ENCODE measurements at regions not wholly inside any gene's neighbourhood (a gene's known extent, or its start where the extent isn't known, plus 50 kb on each side); places are given as distances from the start of the nearest gene placed in this dataset.

- no peak overlapping the region for H3K4me3 ChIP-seq (ENCODE audit: low read depth, low read length)
- H3K27ac ChIP-seq (ENCODE audit: extremely low read depth, low read depth, low read length) = no peak overlapping the region
- H3K4me1 ChIP-seq (ENCODE audit: control insufficient read depth, insufficient read depth, low read length) = no peaks in the 10 kb centered on the region
- CTCF ChIA-PET = no interaction called here
- POLR2A ChIA-PET = no interaction called here
- TF ChIP-seq ZNF121 (tag by site-specific recombination; IDR thresholded peaks at IDR 0.05) (no peak), ZNF10 (tag by site-specific recombination; IDR thresholded peaks at IDR 0.05) (no peak), REPIN1 (tag by site-specific recombination; IDR thresholded peaks at IDR 0.05; ENCODE audit: low read depth) (no peak), ZNF548 (tag by site-specific recombination; IDR thresholded peaks at IDR 0.05) (no peak), ZNF335 (tag by site-specific recombination; conservative IDR thresholded peaks at IDR 0.05) (no peak), ZNF707 (tag by site-specific recombination; IDR thresholded peaks at IDR 0.05) (no peak), KLF16 (tag by site-specific recombination; IDR thresholded peaks at IDR 0.05) (no peak), ZNF280D (tag by site-specific recombination; IDR thresholded peaks at IDR 0.05) (no peak), ZNF558 (tag by site-specific recombination; IDR thresholded peaks at IDR 0.05) (no peak), EGR2 (tag by site-specific recombination; IDR thresholded peaks at IDR 0.05; ENCODE audit: low read depth) (no peak), ZNF433 (tag by site-specific recombination; IDR thresholded peaks at IDR 0.05; ENCODE audit: low read depth) (no peak), ZEB2 (tag by site-specific recombination; IDR thresholded peaks at IDR 0.05) (no peak), PRDM10 (tag by site-specific recombination; IDR thresholded peaks at IDR 0.05) (no peak), ZNF501 (tag by site-specific recombination; IDR thresholded peaks at IDR 0.05) (no peak), FEZF1 (tag by site-specific recombination; IDR thresholded peaks at IDR 0.05) (no peak), ZNF266 (tag by site-specific recombination; IDR thresholded peaks at IDR 0.05; ENCODE audit: low read depth) (no peak), ZNF580 (tag by site-specific recombination; IDR thresholded peaks at IDR 0.05) (no peak)
- no peaks in the 10 kb centered on the region for H3K36me3 ChIP-seq (ENCODE audit: control insufficient read depth in 2 of 2, insufficient read depth in 1 of 2, low read length in 2 of 2)
- H3K9me3 ChIP-seq (ENCODE audit: control insufficient read depth, insufficient read depth, low read depth, low read length) = no peaks in the 10 kb centered on the region
These were observed 975.2 kb upstream of the AUTS2 start for GRCh38 chr7:68623030-68623429.

- Histone ChIP-seq H3K4me1 (ENCODE audit: control insufficient read depth, insufficient read depth, low read length) (no peaks in the 10 kb centered on the region), H3K9me3 (ENCODE audit: control insufficient read depth, insufficient read depth, low read depth, low read length) (no peaks in the 10 kb centered on the region), H3K27ac (ENCODE audit: extremely low read depth, low read depth, low read length) (no peak overlapping the region), H3K4me3 (ENCODE audit: low read depth, low read length) (no peak overlapping the region), H3K36me3 (ENCODE audit: control insufficient read depth in 2 of 2, insufficient read depth in 1 of 2, low read length in 2 of 2) (no peaks in the 10 kb centered on the region)
- POLR2A ChIA-PET = no interaction called here
- CTCF ChIA-PET = no interaction called here
- TF ChIP-seq ZNF560 (tag by site-specific recombination; IDR thresholded peaks at IDR 0.05; ENCODE audit: borderline replicate concordance) (no peak), BCL6B (tag by site-specific recombination; IDR thresholded peaks at IDR 0.05) (no peak), ZFP3 (tag by site-specific recombination; IDR thresholded peaks at IDR 0.05; ENCODE audit: low read depth) (no peak), ZNF202 (tag by site-specific recombination; IDR thresholded peaks at IDR 0.05; ENCODE audit: borderline replicate concordance) (no peak), PRDM6 (tag by site-specific recombination; IDR thresholded peaks at IDR 0.05) (no peak), ZNF658 (tag by site-specific recombination; IDR thresholded peaks at IDR 0.05) (no peak), ZNF426 (tag by site-specific recombination; IDR thresholded peaks at IDR 0.05) (no peak), ZBTB26 (tag by site-specific recombination; optimal IDR thresholded peaks at IDR 0.05) (no peak)
These were observed 970.9 kb upstream of the AUTS2 start for GRCh38 chr7:68627247-68627864.

Data from HEK293 (cell line).